NCI-H748 treated with DMSO at 0.1 percent for 48 hours (cell line): ENCODE measurements at regions not wholly inside any gene's neighbourhood (a gene's known extent, or its start where the extent isn't known, plus 50 kb on each side); places are given as distances from the start of the nearest gene placed in this dataset.

Experiments used
- DNase-seq: peaks from one replicate; lab custom pipeline; 2025; lab: John Stamatoyannopoulos, UW

- DNase-seq, result no peak
These were observed 175.5 kb upstream of the TUT7 start for GRCh38 chr9:86529496-86530275.

GRCh38 chr9:86526021-86526420 is 171.8 kb upstream of the TUT7 start:
- no peak for DNase-seq

- no peak for DNase-seq
These were observed 171.0 kb upstream of the TUT7 start for GRCh38 chr9:86525182-86525581.

- no peak for DNase-seq
These were observed 167.8 kb upstream of the TUT7 start for GRCh38 chr9:86521977-86522376.

- no peak for DNase-seq
These were observed 167.1 kb upstream of the TUT7 start for GRCh38 chr9:86521322-86521721.

GRCh38 chr9:86519066-86519615 is 164.9 kb upstream of the TUT7 start:
- no peak for DNase-seq

GRCh38 chr9:86517475-86517874 is 163.3 kb upstream of the TUT7 start:
- no peak for DNase-seq

GRCh38 chr9:86516564-86516963 is 162.4 kb upstream of the TUT7 start:
- DNase-seq, result no peak

- DNase-seq, result no peak
These were observed 161.0 kb upstream of the TUT7 start for GRCh38 chr9:86515221-86515620.

- no peak for DNase-seq
These were observed 159.2 kb upstream of the TUT7 start for GRCh38 chr9:86513429-86513828.

GRCh38 chr9:86512929-86513328 is 158.7 kb upstream of the TUT7 start:
- DNase-seq, result no peak

- no peak for DNase-seq
These were observed 157.6 kb upstream of the TUT7 start for GRCh38 chr9:86511614-86512360.

GRCh38 chr9:86508208-86508903 is 154.1 kb upstream of the TUT7 start:
- DNase-seq, result no peak

GRCh38 chr9:86507212-86507630 is 153.0 kb upstream of the TUT7 start:
- no peak for DNase-seq

GRCh38 chr9:86503942-86504341 is 149.7 kb upstream of the TUT7 start:
- DNase-seq, result no peak

GRCh38 chr9:86503314-86503713 is 149.1 kb upstream of the TUT7 start:
- no peak for DNase-seq

- no peak for DNase-seq
These were observed 146.6 kb upstream of the TUT7 start for GRCh38 chr9:86500667-86501435.

- DNase-seq, result no peak
These were observed 145.8 kb upstream of the TUT7 start for GRCh38 chr9:86500031-86500430.

GRCh38 chr9:86494644-86495111 is 140.5 kb upstream of the TUT7 start:
- DNase-seq, result no peak

- no peak for DNase-seq
These were observed 137.5 kb upstream of the TUT7 start for GRCh38 chr9:86491468-86492266.

- no peak for DNase-seq
These were observed 134.6 kb upstream of the TUT7 start for GRCh38 chr9:86488794-86489193.
